NCI-H774 (cell line): ENCODE measurements at regions not wholly inside any gene's neighbourhood (a gene's known extent, or its start where the extent isn't known, plus 50 kb on each side); places are given as distances from the start of the nearest gene placed in this dataset.

Experiments used
- DNase-seq: peaks from one replicate; lab custom pipeline; 2025; lab: John Stamatoyannopoulos, UW

- no peak for DNase-seq
Observed at GRCh38 chr6:150651808-150652470, 52.3 kb downstream of the PLEKHG1 start.

- no peak for DNase-seq
Observed at GRCh38 chr6:150652848-150653613, 53.3 kb downstream of the PLEKHG1 start.

- no peak for DNase-seq
Observed at GRCh38 chr6:150654608-150655007, 54.9 kb downstream of the PLEKHG1 start.

GRCh38 chr6:150656156-150656555 is 56.5 kb downstream of the PLEKHG1 start:
- no peak for DNase-seq

GRCh38 chr6:150658421-150658820 is 58.7 kb downstream of the PLEKHG1 start:
- DNase-seq = no peak

GRCh38 chr6:150659046-150659763 is 59.5 kb downstream of the PLEKHG1 start:
- DNase-seq = no peak

- no peak for DNase-seq
Observed at GRCh38 chr6:150661216-150662007, 61.7 kb downstream of the PLEKHG1 start.

- no peak for DNase-seq
Observed at GRCh38 chr6:150662814-150663213, 63.1 kb downstream of the PLEKHG1 start.

GRCh38 chr6:150664091-150664490 is 64.4 kb downstream of the PLEKHG1 start:
- no peak for DNase-seq

GRCh38 chr6:150666071-150666470 is 66.4 kb downstream of the PLEKHG1 start:
- DNase-seq = no peak

GRCh38 chr6:150667359-150667758 is 67.7 kb downstream of the PLEKHG1 start:
- no peak for DNase-seq

- peak; percentile 68 for DNase-seq
Observed at GRCh38 chr6:150667977-150668716, 68.5 kb downstream of the PLEKHG1 start.

- DNase-seq = no peak
Observed at GRCh38 chr6:150668900-150669302, 69.2 kb downstream of the PLEKHG1 start.

GRCh38 chr6:150670311-150670710 is 70.6 kb downstream of the PLEKHG1 start:
- no peak for DNase-seq

- DNase-seq = no peak
Observed at GRCh38 chr6:150672800-150673199, 73.1 kb downstream of the PLEKHG1 start.

GRCh38 chr6:150673720-150674346 is 74.1 kb downstream of the PLEKHG1 start:
- DNase-seq = no peak

- DNase-seq = no peak
Observed at GRCh38 chr6:150676344-150676743, 76.7 kb downstream of the PLEKHG1 start.

- no peak for DNase-seq
Observed at GRCh38 chr6:150676772-150677171, 77.1 kb downstream of the PLEKHG1 start.

- DNase-seq = no peak
Observed at GRCh38 chr6:150680510-150680909, 80.8 kb downstream of the PLEKHG1 start.

GRCh38 chr6:150681578-150682395 is 82.1 kb downstream of the PLEKHG1 start:
- no peak for DNase-seq
